Liver (tissue), 7 donors: ENCODE measurements at regions not wholly inside any gene's neighbourhood (a gene's known extent, or its start where the extent isn't known, plus 50 kb on each side); places are given as distances from the start of the nearest gene placed in this dataset.

Experiments used
- DNase-seq: peaks from one replicate; pipeline ENCODE4 v3.0.0-alpha.2; 2017; ENCODE audit warnings: low spot score
- H3K27ac ChIP-seq, 2 donors: one replicate each; pipeline ENCODE4 v1.7.0; 2013; ENCODE audit warnings: inconsistent platforms in 2 of 2, low read length in 2 of 2, control low read depth in 1 of 2, low read depth in 1 of 2, mild to moderate bottlenecking in 1 of 2
- H3K27me3 ChIP-seq, 4 donors: one replicate each; pipeline versions ENCODE4 v1.6.1 to v1.7.0; 2013; ENCODE audit warnings: low read length in 3 of 4, inconsistent platforms in 1 of 4, mild to moderate bottlenecking in 1 of 4, moderate library complexity in 1 of 4; ENCODE audit not compliant: control insufficient read depth in 4 of 4, insufficient read depth in 4 of 4
- H3K36me3 ChIP-seq, 4 donors: one replicate each; pipeline versions ENCODE4 v1.6.1 to v1.7.0; 2013; ENCODE audit warnings: low read length in 3 of 4, mild to moderate bottlenecking in 3 of 4, low read depth in 1 of 4, moderate library complexity in 1 of 4; ENCODE audit not compliant: control insufficient read depth in 4 of 4, insufficient read depth in 3 of 4
- H3K4me1 ChIP-seq, 4 donors: one replicate each; pipeline versions ENCODE4 v1.6.1 to v1.7.0; 2013; ENCODE audit warnings: low read length in 3 of 4, mild to moderate bottlenecking in 3 of 4, moderate library complexity in 1 of 4; ENCODE audit not compliant: control insufficient read depth in 4 of 4, insufficient read depth in 4 of 4
- H3K4me3 ChIP-seq, 3 donors: one replicate each; pipeline versions ENCODE4 v1.6.1 to v1.7.0; 2013; ENCODE audit warnings: low read length in 3 of 3, control low read depth in 1 of 3, low read depth in 1 of 3, mild to moderate bottlenecking in 1 of 3
- H3K9ac ChIP-seq, 2 donors: one replicate each; pipeline ENCODE4 v1.7.0; 2013; ENCODE audit warnings: low read length in 2 of 2, mild to moderate bottlenecking in 2 of 2, moderate library complexity in 2 of 2, control low read depth in 1 of 2, low read depth in 1 of 2
- H3K9me3 ChIP-seq, 4 donors: one replicate each; pipeline versions ENCODE4 v1.6.1 to v1.7.0; 2013; ENCODE audit warnings: low read length in 3 of 4; ENCODE audit not compliant: control insufficient read depth in 4 of 4
- FOXA1 ChIP-seq: IDR thresholded peaks from 2 replicates; pipeline ENCODE4 v1.6.1; 2016; ENCODE audit warnings: antibody characterized with exemption
- FOXA2 ChIP-seq: IDR thresholded peaks from 2 replicates; pipeline ENCODE4 v1.6.1; 2016; ENCODE audit warnings: antibody characterized with exemption
- HNF4G ChIP-seq: IDR thresholded peaks from 2 replicates; pipeline ENCODE4 v1.6.1; 2016; ENCODE audit warnings: antibody characterized with exemption
- JUND ChIP-seq, 2 donors: IDR thresholded peaks; 2 replicates each; pipeline ENCODE4 v1.6.1; 2016; ENCODE audit warnings: antibody characterized with exemption in 2 of 2
- NR2F2 ChIP-seq: IDR thresholded peaks from 2 replicates; pipeline ENCODE4 v1.6.1; 2016; ENCODE audit warnings: antibody characterized with exemption
- RAD21 ChIP-seq, 2 donors: IDR thresholded peaks; 2 replicates each; pipeline ENCODE4 v1.6.1; 2016; ENCODE audit warnings: antibody characterized with exemption in 2 of 2, mild to moderate bottlenecking in 2 of 2
- RXRA ChIP-seq, 2 donors: IDR thresholded peaks; 2 replicates each; pipeline ENCODE4 v1.6.1; 2017 to 2018; ENCODE audit warnings: antibody characterized with exemption in 2 of 2, mild to moderate bottlenecking in 1 of 2
- SP1 ChIP-seq: IDR thresholded peaks from 2 replicates; pipeline ENCODE4 v1.6.1; 2018; ENCODE audit warnings: antibody characterized with exemption, mild to moderate bottlenecking
- TAF1 ChIP-seq: conservative IDR thresholded peaks from 2 replicates; pipeline ENCODE4 v1.6.1; 2016; ENCODE audit warnings: antibody characterized with exemption, mild to moderate bottlenecking
- YY1 ChIP-seq: IDR thresholded peaks from 2 replicates; pipeline ENCODE4 v1.6.1; 2016; ENCODE audit warnings: antibody characterized with exemption, mild to moderate bottlenecking
- ZBTB33 ChIP-seq: IDR thresholded peaks from 2 replicates; pipeline ENCODE4 v1.6.1; 2016; ENCODE audit warnings: antibody characterized with exemption
- WGBS: extraction: QIAGEN DNeasy Blood & Tissue Kit; methylation state at CpG from one replicate; pipeline ENCODE4 v1.1.7; 2013; 5-methylcytosine and 5-hydroxymethylcytosine counted together
- TF ChIP-seq, protein P1 (sequence below): IDR thresholded peaks from 2 replicates; pipeline ENCODE4 v1.6.1; 2016; ENCODE audit warnings: antibody characterized with exemption, mild to moderate bottlenecking
- donor health status: healthy.
- donor health status: healthy.
- donor health status: healthy.
- donor health status: healthy.

DNA sequence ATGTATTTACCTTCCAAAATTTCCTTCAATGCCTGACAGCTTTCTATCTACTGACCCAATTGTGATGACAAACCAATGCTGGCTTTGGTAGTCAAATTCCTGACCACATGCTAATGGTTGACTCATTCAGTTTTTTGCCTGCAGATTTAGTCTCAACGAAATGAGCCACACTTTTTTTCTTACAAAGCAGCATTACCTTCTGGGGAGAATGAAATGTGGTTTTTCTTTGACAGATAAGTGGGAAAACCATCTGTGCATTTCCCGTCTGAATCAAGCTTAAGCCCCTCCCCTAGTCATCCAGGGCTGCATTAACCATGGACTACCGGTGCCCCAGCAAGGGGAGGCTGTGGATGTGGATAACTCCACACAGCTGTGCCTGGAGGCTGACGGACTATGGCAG is 99.6 kb upstream of the TAF11L2 start:
- H3K4me3 ChIP-seq: no peak overlapping the region
- no peak overlapping the region for H3K27ac ChIP-seq
- H3K9ac ChIP-seq: no peak overlapping the region
- WGBS: 38% methylated on average over 4 of the region's 4 CpGs
- no peak for DNase-seq
- no peaks in the 10 kb centered on the region for H3K4me1 ChIP-seq
- no peaks in the 10 kb centered on the region for H3K9me3 ChIP-seq
- no peaks in the 10 kb centered on the region for H3K36me3 ChIP-seq
- TF ChIP-seq RXRA (IDR thresholded peaks at IDR 0.05) (no peak), FOXA1 (no peak), RAD21 (IDR thresholded peaks at IDR 0.05) (no peak), FOXA2 (no peak), YY1 (no peak), SP1 (no peak), JUND (IDR thresholded peaks at IDR 0.05) (no peak), HNF4G (no peak), TAF1 (no peak), NR2F2 (no peak)
- TF ChIP-seq, protein P1, sequence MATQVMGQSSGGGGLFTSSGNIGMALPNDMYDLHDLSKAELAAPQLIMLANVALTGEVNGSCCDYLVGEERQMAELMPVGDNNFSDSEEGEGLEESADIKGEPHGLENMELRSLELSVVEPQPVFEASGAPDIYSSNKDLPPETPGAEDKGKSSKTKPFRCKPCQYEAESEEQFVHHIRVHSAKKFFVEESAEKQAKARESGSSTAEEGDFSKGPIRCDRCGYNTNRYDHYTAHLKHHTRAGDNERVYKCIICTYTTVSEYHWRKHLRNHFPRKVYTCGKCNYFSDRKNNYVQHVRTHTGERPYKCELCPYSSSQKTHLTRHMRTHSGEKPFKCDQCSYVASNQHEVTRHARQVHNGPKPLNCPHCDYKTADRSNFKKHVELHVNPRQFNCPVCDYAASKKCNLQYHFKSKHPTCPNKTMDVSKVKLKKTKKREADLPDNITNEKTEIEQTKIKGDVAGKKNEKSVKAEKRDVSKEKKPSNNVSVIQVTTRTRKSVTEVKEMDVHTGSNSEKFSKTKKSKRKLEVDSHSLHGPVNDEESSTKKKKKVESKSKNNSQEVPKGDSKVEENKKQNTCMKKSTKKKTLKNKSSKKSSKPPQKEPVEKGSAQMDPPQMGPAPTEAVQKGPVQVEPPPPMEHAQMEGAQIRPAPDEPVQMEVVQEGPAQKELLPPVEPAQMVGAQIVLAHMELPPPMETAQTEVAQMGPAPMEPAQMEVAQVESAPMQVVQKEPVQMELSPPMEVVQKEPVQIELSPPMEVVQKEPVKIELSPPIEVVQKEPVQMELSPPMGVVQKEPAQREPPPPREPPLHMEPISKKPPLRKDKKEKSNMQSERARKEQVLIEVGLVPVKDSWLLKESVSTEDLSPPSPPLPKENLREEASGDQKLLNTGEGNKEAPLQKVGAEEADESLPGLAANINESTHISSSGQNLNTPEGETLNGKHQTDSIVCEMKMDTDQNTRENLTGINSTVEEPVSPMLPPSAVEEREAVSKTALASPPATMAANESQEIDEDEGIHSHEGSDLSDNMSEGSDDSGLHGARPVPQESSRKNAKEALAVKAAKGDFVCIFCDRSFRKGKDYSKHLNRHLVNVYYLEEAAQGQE: no peak
- H3K27me3 ChIP-seq: peaks cover 0 to 4% (median 2%) of the 10 kb centered on the region in 4 donors

- TF ChIP-seq ZBTB33 (no peak), RAD21 (IDR thresholded peaks at IDR 0.05) (no peak)
- DNase-seq: no peak
- WGBS: 58% methylated on average over 7 of the region's 7 CpGs
- H3K36me3 ChIP-seq: no peaks in the 10 kb centered on the region
- H3K27ac ChIP-seq: no peak overlapping the region
- H3K9me3 ChIP-seq: no peaks in the 10 kb centered on the region
- peaks cover 0 to 4% (median 2%) of the 10 kb centered on the region in 4 donors for H3K27me3 ChIP-seq
- no peak overlapping the region for H3K9ac ChIP-seq
- no peaks in the 10 kb centered on the region for H3K4me1 ChIP-seq
- no peak overlapping the region for H3K4me3 ChIP-seq
Measured at GRCh38 chr5:17398866-17399835, 98.9 kb upstream of the TAF11L2 start.

DNA sequence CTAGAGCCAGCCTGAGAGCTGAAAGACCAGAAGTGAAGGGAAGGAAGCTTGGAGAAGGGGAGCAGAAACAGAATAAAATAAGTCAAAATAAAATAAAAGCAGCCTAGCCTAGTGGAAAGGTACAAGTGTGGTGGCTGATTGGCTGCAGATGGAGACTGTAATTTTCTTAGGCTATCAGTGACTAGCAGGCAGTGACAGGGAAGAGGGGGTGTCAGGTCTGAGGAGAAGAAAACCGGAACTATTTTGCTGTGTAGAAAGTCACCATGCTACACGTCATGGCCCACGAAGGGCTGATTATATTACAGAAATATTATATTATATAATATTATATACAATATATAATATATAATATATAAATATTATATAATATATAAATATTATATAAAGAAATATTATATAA is 98.1 kb upstream of the TAF11L2 start:
- Histone ChIP-seq H3K9me3 (no peaks in the 10 kb centered on the region), H3K27ac (no peak overlapping the region), H3K4me3 (no peak overlapping the region), H3K36me3 (no peaks in the 10 kb centered on the region), H3K9ac (no peak overlapping the region), H3K27me3 (peaks cover 0 to 4% (median 2%) of the 10 kb centered on the region in 4 donors), H3K4me1 (no peaks in the 10 kb centered on the region)
- 68% methylated on average over 3 of the region's 3 CpGs for WGBS
- no peak for DNase-seq
- TF ChIP-seq RXRA (IDR thresholded peaks at IDR 0.05): no peak
